OCI-LY1 (cell line): ENCODE measurements at regions not wholly inside any gene's neighbourhood (a gene's known extent, or its start where the extent isn't known, plus 50 kb on each side); places are given as distances from the start of the nearest gene placed in this dataset.

Source experiments
- CTCF ChIP-seq: fragments of 200-600 bp; sonication (generic), shearing (Covaris generic); IDR thresholded peaks from 2 replicates; pipeline ENCODE4 v1.5.1; 2017; ENCODE audit warnings: mild to moderate bottlenecking, antibody characterized with exemption, low read length, moderate library complexity, mixed read lengths
- EZH2 ChIP-seq: fragments of 200-600 bp; sonication (generic), shearing (Covaris generic); IDR thresholded peaks from 2 replicates; pipeline ENCODE4 v1.8.0; 2017; ENCODE audit warnings: borderline replicate concordance, mixed run types, mild to moderate bottlenecking, antibody characterized with exemption, low read length, moderate library complexity, mixed read lengths

- TF ChIP-seq CTCF (no peak), EZH2 (no peak)
Observed at GRCh38 chr3:140754936-140755335, 77.1 kb downstream of the TRIM42 start.
